A549 (cell line): ENCODE measurements at regions not wholly inside any gene's neighbourhood (a gene's known extent, or its start where the extent isn't known, plus 50 kb on each side); places are given as distances from the start of the nearest gene placed in this dataset.

ENCODE experiments used
- ATAC-seq, 2 experiments: fragments of 200-7000 bp in 1 of 2; fragments of >200 bp in 1 of 2; cut with Nextera tagmentation in 1 of 2; cut with Tn5 transposase in 1 of 2; 3 replicates each; pipeline versions ENCODE4 v1.8.0 to v1.9.1; 2018 to 2020; ENCODE audit warnings: mild to moderate bottlenecking in 1 of 2, moderate library complexity in 1 of 2
- CTCF ChIA-PET: fragments of 300-600 bp; sonication (Branson Sonifier 250); formaldehyde crosslinking; extraction: SDS; loops from one replicate; lab custom pipeline; 2021; ENCODE audit warnings: antibody characterized with exemption, inconsistent platforms; lab: Yijun Ruan, JAX
- POLR2A ChIA-PET: fragments of 350-600 bp; formaldehyde crosslinking; extraction: SDS; loops from one replicate; lab custom pipeline; 2021; ENCODE audit warnings: antibody characterized with exemption, inconsistent platforms; lab: Yijun Ruan, JAX
- DNase-seq, 2 experiments: peaks; one replicate each; pipeline versions ENCODE4 v3.0.0 to v3.0.0-alpha.2; 2011 to 2016; ENCODE audit warnings: low read depth in 1 of 2, low spot score in 1 of 2
- FAIRE-seq: peaks from 2 replicates; lab custom pipeline; 2011; peaks lifted over from hg19 to GRCh38; lab: Jason Lieb, UNC
- H3K27ac ChIP-seq, 2 experiments: fragments of >200 bp; sonication (Bioruptor Twin); formaldehyde crosslinking; 3 replicates each; pipeline ENCODE4 v1.5.1; 2016 to 2017
- H3K4me1 ChIP-seq: fragments of >200 bp; sonication (Bioruptor Twin); formaldehyde crosslinking; 3 replicates; pipeline ENCODE4 v1.6.1; 2016
- H3K4me2 ChIP-seq: fragments of >200 bp; sonication (Bioruptor Twin); formaldehyde crosslinking; 3 replicates; pipeline ENCODE4 v1.6.1; 2016
- H3K4me3 ChIP-seq: fragments of >200 bp; sonication (Bioruptor Twin); formaldehyde crosslinking; 3 replicates; pipeline ENCODE4 v1.5.1; 2016
- H3K9me3 ChIP-seq: fragments of >200 bp; sonication (Bioruptor Twin); formaldehyde crosslinking; 3 replicates; pipeline ENCODE4 v1.6.1; 2016
- CEBPB ChIP-seq, 2 experiments: fragments of >200 bp in 1 of 2; sonication (Bioruptor Twin) in 1 of 2; formaldehyde crosslinking in 1 of 2; IDR thresholded peaks; 2 replicates each; pipeline ENCODE4 v1.6.1; 2012 to 2016
- EHMT2 ChIP-seq: fragments of 200-600 bp; sonication (generic); IDR thresholded peaks from 2 replicates; pipeline ENCODE4 v1.6.1; 2016; ENCODE audit warnings: antibody characterized with exemption, low read depth, mild to moderate bottlenecking, moderate library complexity
- FOSL2 ChIP-seq, 2 experiments: fragments of 450-650 bp in 1 of 2; fragments of >200 bp in 1 of 2; sonication (Bioruptor Twin) in 1 of 2; formaldehyde crosslinking; IDR thresholded peaks; 2 replicates each; pipeline versions ENCODE4 v1.5.0 to v1.6.1; 2016 to 2020; ENCODE audit warnings: mild to moderate bottlenecking in 1 of 2, moderate library complexity in 1 of 2
- FOXS1 ChIP-seq: fragments of 250-450 bp; sonication (Bioruptor Pico); IDR thresholded peaks from 2 replicates; pipeline ENCODE4 v1.5.0; 2020; ENCODE audit warnings: mild to moderate bottlenecking, moderate library complexity
- HDAC2 ChIP-seq: fragments of 200-600 bp; sonication (generic); IDR thresholded peaks from 2 replicates; pipeline ENCODE4 v1.6.1; 2016
- HEYL ChIP-seq: fragments of 250-450 bp; sonication (Bioruptor Pico); IDR thresholded peaks from 2 replicates; pipeline ENCODE4 v1.8.0; 2021; ENCODE audit warnings: mild to moderate bottlenecking, moderate library complexity
- MAZ ChIP-seq: fragments of 150-350 bp; IDR thresholded peaks from 2 replicates; pipeline ENCODE4 v1.6.1; 2014; ENCODE audit warnings: antibody characterized with exemption, low read depth, low read length, borderline replicate concordance
- PHF8 ChIP-seq: fragments of 200-600 bp; sonication (generic); IDR thresholded peaks from 2 replicates; pipeline ENCODE4 v1.6.1; 2016; ENCODE audit warnings: low read depth, mild to moderate bottlenecking, antibody characterized with exemption, moderate library complexity, borderline replicate concordance
- RAD21 ChIP-seq, 2 experiments: fragments of >200 bp in 1 of 2; sonication (Bioruptor Twin) in 1 of 2; formaldehyde crosslinking in 1 of 2; IDR thresholded peaks in 1 of 2; conservative IDR thresholded peaks in 1 of 2; 2 replicates in 1 of 2; 3 replicates in 1 of 2; pipeline ENCODE4 v1.6.1; 2012 to 2018; ENCODE audit warnings: inconsistent platforms in 1 of 2
- RFX5 ChIP-seq: fragments of 450-650 bp; IDR thresholded peaks from 2 replicates; pipeline ENCODE4 v1.7.1; 2014; ENCODE audit warnings: antibody characterized with exemption, mild to moderate bottlenecking, moderate library complexity
- SREBF2 ChIP-seq: fragments of 450-650 bp; IDR thresholded peaks from 2 replicates; pipeline ENCODE4 v1.6.1; 2014; ENCODE audit warnings: mild to moderate bottlenecking, moderate library complexity
- ZC3H11A ChIP-seq: fragments of 450-650 bp; IDR thresholded peaks from 2 replicates; pipeline ENCODE4 v1.6.1; 2014; ENCODE audit warnings: antibody characterized with exemption, mild to moderate bottlenecking
- WGBS: methylation state at CpG from one replicate; pipeline ENCODE4 v1.1.6; 2017; ENCODE audit errors: missing lambda C conversion rate; 5-methylcytosine and 5-hydroxymethylcytosine counted together
- TF ChIP-seq, protein P1 (sequence below): fragments of >200 bp; sonication (Bioruptor Twin); formaldehyde crosslinking; IDR thresholded peaks from 3 replicates; pipeline ENCODE4 v1.5.1; 2016
- TF ChIP-seq, protein P2 (sequence below): IDR thresholded peaks from 2 replicates; pipeline ENCODE4 v1.6.1; 2012
- TF ChIP-seq, protein P3 (sequence below): fragments of 250-450 bp; sonication (Bioruptor Pico); IDR thresholded peaks from 2 replicates; pipeline ENCODE4 v1.5.0; 2021; ENCODE audit warnings: mild to moderate bottlenecking, moderate library complexity, borderline replicate concordance
- TF ChIP-seq, protein P4 (sequence below): fragments of >200 bp; sonication (Bioruptor Twin); formaldehyde crosslinking; IDR thresholded peaks from 2 replicates; pipeline ENCODE4 v1.6.1; 2016

DNA sequence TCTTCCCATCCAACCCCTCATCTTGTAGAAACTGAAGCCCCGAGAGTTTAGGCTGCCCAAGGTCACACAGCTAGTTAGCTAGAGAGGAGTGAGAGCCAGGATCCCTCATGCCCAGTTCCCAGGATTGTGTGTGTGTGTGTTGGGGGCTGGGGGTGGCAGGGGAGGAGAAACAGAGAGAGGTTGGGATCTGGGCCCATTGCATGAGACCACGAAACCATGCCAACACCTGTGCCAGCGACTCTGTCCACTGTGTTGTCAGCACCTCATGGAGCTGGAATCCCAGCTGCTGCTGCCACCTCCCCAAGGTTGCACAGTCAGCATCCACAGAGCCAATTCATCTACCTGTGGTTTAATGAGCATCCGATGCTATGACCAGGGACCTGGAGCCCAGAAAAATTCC lies 115.4 kb upstream of the ZC3H12A start:
- DNase-seq (no peak), FAIRE-seq (no peak), ATAC-seq (no peak)
- Histone ChIP-seq H3K4me1 (no peaks in the 10 kb centered on the region), H3K9me3 (no peaks in the 10 kb centered on the region), H3K27ac (no peak overlapping the region), H3K4me2 (no peak overlapping the region), H3K4me3 (no peak overlapping the region)
- TF ChIP-seq PHF8 (no peak), RAD21 (conservative IDR thresholded peaks at IDR 0.05 in 1 of 2, IDR thresholded peaks at IDR 0.05 in 1 of 2) (no peak), FOSL2 (IDR thresholded peaks at IDR 0.05) (no peak), FOSL2 (CRISPR knock-in tag; IDR thresholded peaks at IDR 0.05) (no peak)
- TF ChIP-seq, protein P1, sequence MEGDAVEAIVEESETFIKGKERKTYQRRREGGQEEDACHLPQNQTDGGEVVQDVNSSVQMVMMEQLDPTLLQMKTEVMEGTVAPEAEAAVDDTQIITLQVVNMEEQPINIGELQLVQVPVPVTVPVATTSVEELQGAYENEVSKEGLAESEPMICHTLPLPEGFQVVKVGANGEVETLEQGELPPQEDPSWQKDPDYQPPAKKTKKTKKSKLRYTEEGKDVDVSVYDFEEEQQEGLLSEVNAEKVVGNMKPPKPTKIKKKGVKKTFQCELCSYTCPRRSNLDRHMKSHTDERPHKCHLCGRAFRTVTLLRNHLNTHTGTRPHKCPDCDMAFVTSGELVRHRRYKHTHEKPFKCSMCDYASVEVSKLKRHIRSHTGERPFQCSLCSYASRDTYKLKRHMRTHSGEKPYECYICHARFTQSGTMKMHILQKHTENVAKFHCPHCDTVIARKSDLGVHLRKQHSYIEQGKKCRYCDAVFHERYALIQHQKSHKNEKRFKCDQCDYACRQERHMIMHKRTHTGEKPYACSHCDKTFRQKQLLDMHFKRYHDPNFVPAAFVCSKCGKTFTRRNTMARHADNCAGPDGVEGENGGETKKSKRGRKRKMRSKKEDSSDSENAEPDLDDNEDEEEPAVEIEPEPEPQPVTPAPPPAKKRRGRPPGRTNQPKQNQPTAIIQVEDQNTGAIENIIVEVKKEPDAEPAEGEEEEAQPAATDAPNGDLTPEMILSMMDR, result no peak
- TF ChIP-seq, protein P2, sequence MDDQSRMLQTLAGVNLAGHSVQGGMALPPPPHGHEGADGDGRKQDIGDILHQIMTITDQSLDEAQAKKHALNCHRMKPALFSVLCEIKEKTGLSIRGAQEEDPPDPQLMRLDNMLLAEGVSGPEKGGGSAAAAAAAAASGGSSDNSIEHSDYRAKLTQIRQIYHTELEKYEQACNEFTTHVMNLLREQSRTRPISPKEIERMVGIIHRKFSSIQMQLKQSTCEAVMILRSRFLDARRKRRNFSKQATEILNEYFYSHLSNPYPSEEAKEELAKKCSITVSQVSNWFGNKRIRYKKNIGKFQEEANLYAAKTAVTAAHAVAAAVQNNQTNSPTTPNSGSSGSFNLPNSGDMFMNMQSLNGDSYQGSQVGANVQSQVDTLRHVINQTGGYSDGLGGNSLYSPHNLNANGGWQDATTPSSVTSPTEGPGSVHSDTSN, result no peak
- ChIA-PET CTCF (no interaction called here), POLR2A (no interaction called here)
- WGBS, result 0% methylated on average over 1 of the region's 4 CpGs

DNA sequence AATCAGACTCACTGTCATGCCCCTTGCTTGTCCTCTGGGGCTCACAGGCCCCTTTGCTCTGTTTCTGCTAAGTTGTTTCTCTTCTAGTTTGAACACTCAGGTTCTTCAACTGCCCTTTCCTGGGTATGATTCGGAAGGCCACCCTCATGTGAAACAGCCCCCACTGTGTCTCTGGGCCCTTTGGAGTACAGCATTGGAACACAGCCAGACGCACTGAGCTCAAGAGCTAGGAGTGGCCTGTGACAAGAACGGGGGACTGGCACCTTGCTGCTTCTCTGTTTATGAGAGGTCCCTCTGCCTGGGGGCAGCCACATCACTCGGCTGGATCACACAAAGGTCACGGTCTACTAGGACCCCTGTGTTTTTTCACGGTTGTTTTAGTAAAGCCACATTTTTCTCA lies 114.4 kb upstream of the ZC3H12A start:
- POLR2A ChIA-PET, result no interaction called here
- Histone ChIP-seq H3K4me1 (no peaks in the 10 kb centered on the region), H3K4me2 (no peak overlapping the region), H3K9me3 (no peaks in the 10 kb centered on the region), H3K27ac (no peak overlapping the region), H3K4me3 (no peak overlapping the region)
- FAIRE-seq, result no peak
- DNase-seq, result no peak
- no peak for TF ChIP-seq CEBPB (IDR thresholded peaks at IDR 0.05)
- TF ChIP-seq, protein P3, sequence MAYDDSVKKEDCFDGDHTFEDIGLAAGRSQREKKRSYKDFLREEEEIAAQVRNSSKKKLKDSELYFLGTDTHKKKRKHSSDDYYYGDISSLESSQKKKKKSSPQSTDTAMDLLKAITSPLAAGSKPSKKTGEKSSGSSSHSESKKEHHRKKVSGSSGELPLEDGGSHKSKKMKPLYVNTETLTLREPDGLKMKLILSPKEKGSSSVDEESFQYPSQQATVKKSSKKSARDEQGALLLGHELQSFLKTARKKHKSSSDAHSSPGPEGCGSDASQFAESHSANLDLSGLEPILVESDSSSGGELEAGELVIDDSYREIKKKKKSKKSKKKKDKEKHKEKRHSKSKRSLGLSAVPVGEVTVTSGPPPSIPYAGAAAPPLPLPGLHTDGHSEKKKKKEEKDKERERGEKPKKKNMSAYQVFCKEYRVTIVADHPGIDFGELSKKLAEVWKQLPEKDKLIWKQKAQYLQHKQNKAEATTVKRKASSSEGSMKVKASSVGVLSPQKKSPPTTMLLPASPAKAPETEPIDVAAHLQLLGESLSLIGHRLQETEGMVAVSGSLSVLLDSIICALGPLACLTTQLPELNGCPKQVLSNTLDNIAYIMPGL (CRISPR knock-in tag), result no peak
- TF ChIP-seq MAZ, result no peak
- TF ChIP-seq ZC3H11A, result no peak
- TF ChIP-seq HDAC2, result no peak
- no peak for TF ChIP-seq HEYL (CRISPR knock-in tag)
- TF ChIP-seq, protein P2, result no peak
- TF ChIP-seq EHMT2, result no peak
- TF ChIP-seq FOXS1 (CRISPR knock-in tag), result no peak
- TF ChIP-seq SREBF2, result no peak
- no peak for TF ChIP-seq RAD21 (conservative IDR thresholded peaks at IDR 0.05 in 1 of 2, IDR thresholded peaks at IDR 0.05 in 1 of 2)
- TF ChIP-seq, protein P4, sequence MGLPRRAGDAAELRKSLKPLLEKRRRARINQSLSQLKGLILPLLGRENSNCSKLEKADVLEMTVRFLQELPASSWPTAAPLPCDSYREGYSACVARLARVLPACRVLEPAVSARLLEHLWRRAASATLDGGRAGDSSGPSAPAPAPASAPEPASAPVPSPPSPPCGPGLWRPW, result no peak
- TF ChIP-seq RFX5, result no peak
- ATAC-seq, result no peak
- WGBS, result 13% methylated on average over 6 of the region's 6 CpGs
- CTCF ChIA-PET, result interaction anchor here (1.0 kb wide), 1 partner anchor 13 kb away, joined by 3 read pairs; no protein-coding TSS in a partner anchor
